PFSK-1 (cell line): ENCODE measurements at regions not wholly inside any gene's neighbourhood (a gene's known extent, or its start where the extent isn't known, plus 50 kb on each side); places are given as distances from the start of the nearest gene placed in this dataset.

ENCODE experiments used
- FOXP2 ChIP-seq: optimal IDR thresholded peaks from 2 replicates; pipeline ENCODE3; 2011; ENCODE audit warnings: borderline replicate concordance, control low read depth, inconsistent platforms; ENCODE audit not compliant: insufficient read depth; ENCODE audit errors: extremely low read length, extremely low read depth
- POLR2AphosphoS5 ChIP-seq: IDR thresholded peaks from 2 replicates; pipeline ENCODE4 v1.6.1; 2012; ENCODE audit warnings: low read depth, mild to moderate bottlenecking, control low read depth, low read length, moderate library complexity
- REST ChIP-seq, 2 experiments: IDR thresholded peaks; 2 replicates each; pipeline versions ENCODE4 v1.6.1 to v1.8.0; 2011 to 2012; ENCODE audit warnings: low read depth in 2 of 2, low read length in 2 of 2, control low read depth in 1 of 2, inconsistent platforms in 1 of 2, mild to moderate bottlenecking in 1 of 2, moderate library complexity in 1 of 2; ENCODE audit not compliant: insufficient read depth in 1 of 2
- SIN3A ChIP-seq: IDR thresholded peaks from 2 replicates; pipeline ENCODE4 v1.6.1; 2012; ENCODE audit warnings: mild to moderate bottlenecking, low read length, moderate library complexity, borderline replicate concordance; ENCODE audit not compliant: insufficient read depth
- TAF1 ChIP-seq: IDR thresholded peaks from 2 replicates; pipeline ENCODE4 v1.6.1; 2012; ENCODE audit warnings: low read length, control low read depth, borderline replicate concordance; ENCODE audit not compliant: insufficient read depth

DNA sequence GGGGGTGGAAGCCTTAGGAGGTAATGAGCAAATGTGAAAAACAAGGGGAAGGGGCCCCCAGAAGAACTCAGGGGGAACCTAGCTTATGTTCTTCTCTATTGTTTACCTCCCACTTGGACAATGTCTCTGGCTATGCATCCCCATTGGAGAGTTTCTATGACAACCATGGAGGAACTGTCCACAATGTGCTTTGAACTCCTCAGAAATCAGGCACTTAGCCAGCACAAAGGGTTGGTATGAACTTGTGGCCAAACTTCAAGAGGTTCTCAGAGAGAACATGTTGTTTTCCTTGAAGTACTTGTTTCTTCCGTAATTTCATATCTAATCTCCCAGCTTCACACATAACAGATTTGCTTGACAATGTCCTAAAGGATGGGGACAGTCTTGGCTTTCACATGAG lies 202.8 kb upstream of the PELI2 start:
- TF ChIP-seq TAF1 (no peak), REST (IDR thresholded peaks at IDR 0.05; ENCODE audit: insufficient read depth in 1 of 2, low read depth in 2 of 2, low read length in 2 of 2) (peak in 1 of 2 experiments; percentile 40; a peak in 1 of 4 replicates)

- TF ChIP-seq FOXP2 (no peak), SIN3A (no peak), TAF1 (no peak), REST (IDR thresholded peaks at IDR 0.05; ENCODE audit: insufficient read depth in 1 of 2, low read depth in 2 of 2, low read length in 2 of 2) (no peak), POLR2AphosphoS5 (no peak)
These were observed 196.7 kb upstream of the PELI2 start for GRCh38 chr14:55921511-55921910.

DNA sequence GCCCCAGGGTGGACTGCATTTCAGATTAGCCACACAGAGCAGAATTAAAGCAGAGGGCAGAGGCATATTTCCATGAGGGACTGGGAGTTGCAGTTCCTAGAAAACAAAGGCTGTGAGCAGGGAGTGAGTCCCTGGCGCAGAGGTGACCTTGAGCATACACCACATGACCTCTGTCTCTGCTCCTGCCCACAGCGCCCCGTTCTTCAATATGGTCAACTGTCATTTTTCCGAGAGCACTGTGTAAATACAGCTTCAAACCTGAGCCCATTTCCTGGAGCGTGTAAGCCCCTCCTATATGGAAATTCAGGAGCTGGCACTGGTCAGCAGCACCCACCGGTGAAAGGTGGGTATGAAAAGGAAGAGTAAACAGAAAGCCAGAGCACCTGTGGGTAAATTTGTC lies 192.2 kb upstream of the PELI2 start:
- no peak for TF ChIP-seq POLR2AphosphoS5
- TF ChIP-seq TAF1 = no peak
- TF ChIP-seq FOXP2 = no peak
- no peak for TF ChIP-seq SIN3A
- no peak for TF ChIP-seq REST (IDR thresholded peaks at IDR 0.05; ENCODE audit: insufficient read depth in 1 of 2, low read depth in 2 of 2, low read length in 2 of 2)

GRCh38 chr14:55927028-55927427 lies 191.2 kb upstream of the PELI2 start:
- no peak for TF ChIP-seq SIN3A
- no peak for TF ChIP-seq REST (IDR thresholded peaks at IDR 0.05; ENCODE audit: insufficient read depth in 1 of 2, low read depth in 2 of 2, low read length in 2 of 2)

DNA sequence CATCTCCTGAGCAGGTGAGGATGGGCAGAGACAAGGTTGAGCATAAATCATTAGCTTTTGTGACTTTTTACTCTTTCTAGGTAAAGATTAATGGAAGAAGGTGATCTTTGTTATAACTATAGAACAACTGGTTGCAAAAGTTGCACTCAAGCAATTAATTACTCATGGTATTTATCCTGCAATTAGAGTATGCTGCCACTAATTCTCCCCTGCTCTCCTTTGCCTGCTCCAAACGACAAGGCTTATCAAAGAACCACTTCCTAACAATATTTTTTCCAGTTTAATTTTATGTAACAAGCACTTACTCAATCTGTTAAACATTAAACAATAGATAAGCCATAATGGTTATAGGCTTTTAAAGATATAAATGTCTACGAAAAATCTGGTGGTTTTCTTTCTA lies 189.9 kb upstream of the PELI2 start:
- TF ChIP-seq SIN3A (no peak), TAF1 (no peak), REST (IDR thresholded peaks at IDR 0.05; ENCODE audit: insufficient read depth in 1 of 2, low read depth in 2 of 2, low read length in 2 of 2) (no peak), FOXP2 (no peak), POLR2AphosphoS5 (no peak)
